HCT116 (cell line): ENCODE measurements at regions not wholly inside any gene's neighbourhood (a gene's known extent, or its start where the extent isn't known, plus 50 kb on each side); places are given as distances from the start of the nearest gene placed in this dataset.

Experiments used
- ATAC-seq: fragments of 200-7000 bp; cut with Tn5 transposase; 2 replicates; pipeline ENCODE4 v1.9.1; 2020; ENCODE audit warnings: mild to moderate bottlenecking, moderate library complexity
- BruUV-seq: library from RNA; stranded (reverse); fragments of 400-500 nt; replicated peaks from 2 replicates; lab custom pipeline; 2021; lab: Mats Ljungman, UMichigan
- CTCF ChIA-PET: fragments of 300-600 bp; sonication (Branson Sonifier 250); formaldehyde crosslinking; loops from one replicate; lab custom pipeline; 2021; ENCODE audit warnings: antibody characterized with exemption; lab: Charles Lee
- POLR2A ChIA-PET: fragments of 300-600, 350-600 bp; sonication (Branson Sonifier 250); formaldehyde crosslinking; loops from one replicate; lab custom pipeline; 2021; ENCODE audit warnings: antibody characterized with exemption; lab: Charles Lee
- RAD21 ChIA-PET, 2 experiments: fragments of 300-600 bp; sonication (Branson Sonifier 250); formaldehyde crosslinking; loops; one replicate each; lab custom pipeline; 2023; ENCODE audit warnings: low total read pairs in 2 of 2; ENCODE audit not compliant: uncharacterized antibody in 2 of 2, unreplicated experiment in 2 of 2, low non-redundant PET in 1 of 2; lab: Charles Lee
- DNase-seq: peaks from one replicate; pipeline ENCODE4 v3.0.0-alpha.2; 2010; ENCODE audit warnings: low read depth, low spot score
- H2AFZ ChIP-seq: fragments of 200-600 bp; shearing (Covaris generic), sonication (generic); 2 replicates; pipeline ENCODE4 v1.6.1; 2017; ENCODE audit warnings: low read depth, mixed run types, mixed read lengths, antibody characterized with exemption, low read length; ENCODE audit not compliant: poor library complexity, severe bottlenecking
- H3K27ac ChIP-seq: 2 replicates; pipeline ENCODE4 v1.5.1; 2012; ENCODE audit warnings: low read depth, low read length
- H3K27me3 ChIP-seq: fragments of 200-600 bp; sonication (generic); 2 replicates; pipeline ENCODE4 v1.6.1; 2016; ENCODE audit warnings: mixed run types, low read length, mixed read lengths; ENCODE audit not compliant: insufficient read depth
- H3K36me3 ChIP-seq, 2 experiments: fragments of 200-500 bp in 1 of 2; fragments of 200-600 bp in 1 of 2; sonication (Bioruptor generic) in 1 of 2; sonication (generic) in 1 of 2; 2 replicates each; pipeline versions ENCODE4 v1.5.1 to v1.6.1; 2014 to 2016; ENCODE audit warnings: low read length in 2 of 2, inconsistent platforms in 1 of 2, mixed read lengths in 1 of 2, mixed run types in 1 of 2; ENCODE audit not compliant: insufficient read depth in 2 of 2, control insufficient read depth in 1 of 2
- H3K4me1 ChIP-seq, 2 experiments: fragments of 200-600 bp in 1 of 2; sonication (generic) in 1 of 2; 2 replicates each; pipeline versions ENCODE4 v1.5.1 to v1.6.1; 2012 to 2017; ENCODE audit warnings: low read length in 2 of 2, inconsistent platforms in 1 of 2, mild to moderate bottlenecking in 1 of 2, mixed read lengths in 1 of 2, mixed run types in 1 of 2, moderate library complexity in 1 of 2; ENCODE audit not compliant: insufficient read depth in 2 of 2, control insufficient read depth in 1 of 2
- H3K4me2 ChIP-seq: fragments of 200-600 bp; sonication (generic); 2 replicates; pipeline ENCODE4 v1.6.1; 2017; ENCODE audit warnings: mixed run types, low read length, mixed read lengths
- H3K4me3 ChIP-seq, 2 experiments: fragments of 200-600 bp in 1 of 2; sonication (generic) in 1 of 2; replicated peaks in 1 of 2; 2 replicates each; pipeline ENCODE4 v1.5.1; 2011 to 2016; ENCODE audit warnings: low read length in 2 of 2, control low read depth in 1 of 2, low read depth in 1 of 2, mild to moderate bottlenecking in 1 of 2, mixed read lengths in 1 of 2, mixed run types in 1 of 2
- H3K79me2 ChIP-seq: fragments of 200-600 bp; sonication (generic); 2 replicates; pipeline ENCODE4 v1.6.1; 2017; ENCODE audit warnings: mild to moderate bottlenecking, mixed run types, low read length, moderate library complexity, mixed read lengths; ENCODE audit not compliant: insufficient read depth
- H3K9ac ChIP-seq: fragments of 200-600 bp; sonication (generic); 2 replicates; pipeline ENCODE4 v1.6.1; 2016; ENCODE audit warnings: low read length, mixed read lengths
- H3K9me2 ChIP-seq: fragments of 200-600 bp; sonication (generic), shearing (Covaris generic); 2 replicates; pipeline ENCODE4 v1.6.1; 2017; ENCODE audit warnings: mixed run types, mild to moderate bottlenecking, moderate library complexity; ENCODE audit not compliant: insufficient read depth
- H3K9me3 ChIP-seq, 2 experiments: fragments of 200-500 bp in 1 of 2; fragments of 200-600 bp in 1 of 2; sonication (Bioruptor generic) in 1 of 2; sonication (generic) in 1 of 2; 2 replicates each; pipeline ENCODE4 v1.6.1; 2014 to 2017; ENCODE audit warnings: low read length in 2 of 2, mixed read lengths in 2 of 2, inconsistent platforms in 1 of 2, low read depth in 1 of 2, mild to moderate bottlenecking in 1 of 2, mixed run types in 1 of 2, moderate library complexity in 1 of 2; ENCODE audit not compliant: control insufficient read depth in 1 of 2, insufficient read depth in 1 of 2
- H4K20me1 ChIP-seq: fragments of 200-600 bp; sonication (generic), shearing (Covaris generic); 2 replicates; pipeline ENCODE4 v1.6.1; 2017; ENCODE audit warnings: mixed run types, mild to moderate bottlenecking, moderate library complexity; ENCODE audit not compliant: insufficient read depth
- CBX3 ChIP-seq: IDR thresholded peaks from 2 replicates; pipeline ENCODE4 v1.6.1; 2012; ENCODE audit warnings: low read depth
- CEBPB ChIP-seq: IDR thresholded peaks from 2 replicates; pipeline ENCODE4 v1.6.1; 2012; ENCODE audit warnings: low read depth
- ELF1 ChIP-seq: IDR thresholded peaks from 2 replicates; pipeline ENCODE4 v1.6.1; 2012; ENCODE audit warnings: low read depth, borderline replicate concordance
- FOSL1 ChIP-seq: IDR thresholded peaks from 2 replicates; pipeline ENCODE4 v1.6.1; 2012; ENCODE audit warnings: low read depth
- JUND ChIP-seq: IDR thresholded peaks from 2 replicates; pipeline ENCODE4 v1.6.1; 2012
- POLR2AphosphoS5 ChIP-seq: IDR thresholded peaks from 2 replicates; pipeline ENCODE4 v1.6.1; 2011; ENCODE audit warnings: mild to moderate bottlenecking, low read depth, low read length, moderate library complexity
- SP1 ChIP-seq: IDR thresholded peaks from 2 replicates; pipeline ENCODE4 v1.6.1; 2012; ENCODE audit warnings: low read depth
- SRF ChIP-seq: IDR thresholded peaks from 2 replicates; pipeline ENCODE4 v1.6.1; 2012; ENCODE audit warnings: low read depth
- TCF7L2 ChIP-seq: IDR thresholded peaks from 2 replicates; pipeline ENCODE4 v1.7.0; 2011; ENCODE audit warnings: borderline replicate concordance, inconsistent platforms; ENCODE audit not compliant: insufficient read depth, insufficient read length; ENCODE audit errors: extremely low read depth
- ZNF274 ChIP-seq: fragments of 200-500 bp; sonication (Bioruptor generic); IDR thresholded peaks from 2 replicates; pipeline ENCODE4 v1.6.1; 2014; ENCODE audit warnings: mild to moderate bottlenecking, low read depth, low read length, inconsistent platforms
- intact Hi-C: fragments of 100-400 bp; cut with micrococcal nuclease; formaldehyde crosslinking; loops from 2 replicates; pipeline ENCODE4 v1.10.0; 2022
- TF ChIP-seq, protein P1 (sequence below): IDR thresholded peaks from 2 replicates; pipeline ENCODE4 v1.6.1; 2011; ENCODE audit warnings: mild to moderate bottlenecking, low read length, moderate library complexity; ENCODE audit not compliant: insufficient replicate concordance; ENCODE audit errors: extremely low read depth
- TF ChIP-seq, protein P2 (sequence below), 3 experiments: fragments of 200-600 bp in 1 of 3; sonication (generic) in 1 of 3; IDR thresholded peaks in 2 of 3; conservative IDR thresholded peaks in 1 of 3; 2 replicates each; pipeline ENCODE4 v1.5.1; 2012 to 2017; ENCODE audit warnings: low read depth in 2 of 3, low read length in 2 of 3, antibody characterized with exemption in 1 of 3, borderline replicate concordance in 1 of 3, control low read depth in 1 of 3, mild to moderate bottlenecking in 1 of 3, mixed read lengths in 1 of 3, mixed run types in 1 of 3, moderate library complexity in 1 of 3; ENCODE audit not compliant: insufficient read depth in 1 of 3
- TF ChIP-seq, protein P3 (sequence below): IDR thresholded peaks from 2 replicates; pipeline ENCODE4 v1.6.1; 2012

DNA sequence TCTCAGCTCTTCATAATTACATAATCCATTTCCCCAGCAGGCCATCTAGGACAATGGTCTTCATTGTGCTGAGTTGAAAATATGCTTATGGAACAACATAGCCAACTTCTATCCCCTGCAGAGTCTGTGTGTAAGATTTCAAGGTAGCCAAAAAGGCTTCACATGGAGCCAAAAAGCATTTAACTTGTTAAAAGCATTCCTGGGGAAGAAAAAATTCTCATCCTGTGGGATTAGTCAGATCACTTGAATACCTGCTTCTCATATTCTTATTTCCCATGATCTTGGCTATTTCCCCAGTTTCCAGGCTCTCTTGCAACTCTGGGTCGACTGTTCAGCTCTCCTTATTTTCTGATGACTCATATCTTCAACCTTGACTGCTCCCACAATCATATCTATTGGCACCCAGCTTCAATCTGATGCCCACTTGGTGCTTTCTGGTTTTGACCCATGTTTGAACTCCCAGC lies 178.9 kb downstream of the KLHL28 start:
- Histone ChIP-seq H3K4me3 (no peak overlapping the region), H3K9me2 (no peaks in the 10 kb centered on the region), H3K27me3 (no peaks in the 10 kb centered on the region), H3K9ac (no peak overlapping the region), H3K27ac (no peak overlapping the region), H3K4me2 (no peak overlapping the region), H3K9me3 (no peaks in the 10 kb centered on the region), H4K20me1 (no peaks in the 10 kb centered on the region), H3K36me3 (no peaks in the 10 kb centered on the region), H2AFZ (no peak overlapping the region), H3K79me2 (no peaks in the 10 kb centered on the region), H3K4me1 (peaks cover 0 to 11% of the 10 kb centered on the region in 2 experiments; a peak in 1 of 4 replicates)
- peak; percentile 70 for TF ChIP-seq TCF7L2
- TF ChIP-seq, protein P1, sequence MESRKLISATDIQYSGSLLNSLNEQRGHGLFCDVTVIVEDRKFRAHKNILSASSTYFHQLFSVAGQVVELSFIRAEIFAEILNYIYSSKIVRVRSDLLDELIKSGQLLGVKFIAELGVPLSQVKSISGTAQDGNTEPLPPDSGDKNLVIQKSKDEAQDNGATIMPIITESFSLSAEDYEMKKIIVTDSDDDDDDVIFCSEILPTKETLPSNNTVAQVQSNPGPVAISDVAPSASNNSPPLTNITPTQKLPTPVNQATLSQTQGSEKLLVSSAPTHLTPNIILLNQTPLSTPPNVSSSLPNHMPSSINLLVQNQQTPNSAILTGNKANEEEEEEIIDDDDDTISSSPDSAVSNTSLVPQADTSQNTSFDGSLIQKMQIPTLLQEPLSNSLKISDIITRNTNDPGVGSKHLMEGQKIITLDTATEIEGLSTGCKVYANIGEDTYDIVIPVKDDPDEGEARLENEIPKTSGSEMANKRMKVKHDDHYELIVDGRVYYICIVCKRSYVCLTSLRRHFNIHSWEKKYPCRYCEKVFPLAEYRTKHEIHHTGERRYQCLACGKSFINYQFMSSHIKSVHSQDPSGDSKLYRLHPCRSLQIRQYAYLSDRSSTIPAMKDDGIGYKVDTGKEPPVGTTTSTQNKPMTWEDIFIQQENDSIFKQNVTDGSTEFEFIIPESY, result no peak
- TF ChIP-seq, protein P2, sequence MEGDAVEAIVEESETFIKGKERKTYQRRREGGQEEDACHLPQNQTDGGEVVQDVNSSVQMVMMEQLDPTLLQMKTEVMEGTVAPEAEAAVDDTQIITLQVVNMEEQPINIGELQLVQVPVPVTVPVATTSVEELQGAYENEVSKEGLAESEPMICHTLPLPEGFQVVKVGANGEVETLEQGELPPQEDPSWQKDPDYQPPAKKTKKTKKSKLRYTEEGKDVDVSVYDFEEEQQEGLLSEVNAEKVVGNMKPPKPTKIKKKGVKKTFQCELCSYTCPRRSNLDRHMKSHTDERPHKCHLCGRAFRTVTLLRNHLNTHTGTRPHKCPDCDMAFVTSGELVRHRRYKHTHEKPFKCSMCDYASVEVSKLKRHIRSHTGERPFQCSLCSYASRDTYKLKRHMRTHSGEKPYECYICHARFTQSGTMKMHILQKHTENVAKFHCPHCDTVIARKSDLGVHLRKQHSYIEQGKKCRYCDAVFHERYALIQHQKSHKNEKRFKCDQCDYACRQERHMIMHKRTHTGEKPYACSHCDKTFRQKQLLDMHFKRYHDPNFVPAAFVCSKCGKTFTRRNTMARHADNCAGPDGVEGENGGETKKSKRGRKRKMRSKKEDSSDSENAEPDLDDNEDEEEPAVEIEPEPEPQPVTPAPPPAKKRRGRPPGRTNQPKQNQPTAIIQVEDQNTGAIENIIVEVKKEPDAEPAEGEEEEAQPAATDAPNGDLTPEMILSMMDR (IDR thresholded peaks at IDR 0.05 in 2 of 3, conservative IDR thresholded peaks at IDR 0.05 in 1 of 3; ENCODE audit: borderline replicate concordance in 1 of 3, insufficient read depth in 1 of 3, low read depth in 2 of 3, low read length in 2 of 3), result no peak
- DNase-seq, result no peak
- no TSS peak for BruUV-seq
- ATAC-seq, result no peak
- CTCF ChIA-PET, result no interaction called here
- POLR2A ChIA-PET, result no interaction called here
- intact Hi-C loops, result no loop called here
- RAD21 ChIA-PET, result no interaction called here

DNA sequence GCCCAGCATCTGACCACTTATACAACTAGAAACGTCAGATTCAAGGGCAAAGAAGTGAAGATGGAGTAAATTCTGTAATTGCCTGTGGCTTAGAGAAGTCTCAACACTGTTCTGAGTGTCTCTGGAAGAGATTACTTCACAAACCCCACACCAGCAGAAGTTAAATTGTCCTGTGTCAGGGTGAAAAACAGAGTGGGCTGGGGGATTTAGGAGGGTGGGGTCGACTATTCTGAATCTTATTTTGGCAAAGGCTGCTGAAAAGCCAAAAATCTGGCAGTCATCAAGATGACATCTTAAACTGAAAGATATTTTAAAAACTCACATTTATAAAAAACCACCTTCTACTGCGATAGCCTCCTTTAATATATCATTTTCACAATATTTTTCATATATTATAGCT lies 180.8 kb downstream of the KLHL28 start:
- H3K27me3 ChIP-seq, result no peaks in the 10 kb centered on the region
- no peak for DNase-seq
- H3K36me3 ChIP-seq, result no peaks in the 10 kb centered on the region
- H3K9me3 ChIP-seq, result no peaks in the 10 kb centered on the region
- intact Hi-C loops, result no loop called here
- H2AFZ ChIP-seq, result no peak overlapping the region
- H4K20me1 ChIP-seq, result no peaks in the 10 kb centered on the region
- no peak overlapping the region for H3K4me2 ChIP-seq
- ChIA-PET CTCF (no interaction called here), POLR2A (no interaction called here), RAD21 (no interaction called here)
- H3K79me2 ChIP-seq, result no peaks in the 10 kb centered on the region
- H3K4me1 ChIP-seq, result peaks cover 0 to 11% of the 10 kb centered on the region in 2 experiments; a peak in 1 of 4 replicates
- H3K9ac ChIP-seq, result no peak overlapping the region
- no peaks in the 10 kb centered on the region for H3K9me2 ChIP-seq
- ATAC-seq, result no peak
- no peak overlapping the region for H3K27ac ChIP-seq
- BruUV-seq, result no TSS peak
- H3K4me3 ChIP-seq, result no peak overlapping the region
- TF ChIP-seq, protein P1, result no peak
- TF ChIP-seq TCF7L2, result no peak
- TF ChIP-seq SP1, result no peak
- no peak for TF ChIP-seq CEBPB
- no peak for TF ChIP-seq ZNF274
- no peak for TF ChIP-seq CBX3
- no peak for TF ChIP-seq POLR2AphosphoS5
- no peak for TF ChIP-seq ELF1
- no peak for TF ChIP-seq FOSL1
- no peak for TF ChIP-seq JUND
- TF ChIP-seq, protein P3, sequence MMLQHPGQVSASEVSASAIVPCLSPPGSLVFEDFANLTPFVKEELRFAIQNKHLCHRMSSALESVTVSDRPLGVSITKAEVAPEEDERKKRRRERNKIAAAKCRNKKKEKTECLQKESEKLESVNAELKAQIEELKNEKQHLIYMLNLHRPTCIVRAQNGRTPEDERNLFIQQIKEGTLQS, result no peak
- no peak for TF ChIP-seq SRF
